Calu3 (cell line): ENCODE measurements at regions not wholly inside any gene's neighbourhood (a gene's known extent, or its start where the extent isn't known, plus 50 kb on each side); places are given as distances from the start of the nearest gene placed in this dataset.

ENCODE experiments used
- BruUV-seq: library from RNA; stranded (reverse); fragments of 400-500 nt; replicated peaks from 2 replicates; lab custom pipeline; 2021; lab: Mats Ljungman, UMichigan
- CTCF ChIA-PET: fragments of 300-600 bp; sonication (Branson Sonifier 250); formaldehyde crosslinking; loops from one replicate; lab custom pipeline; 2022; ENCODE audit warnings: antibody characterized with exemption; lab: Charles Lee
- DNase-seq: peaks from one replicate; pipeline ENCODE4 v3.0.0; 2022
- H3K27ac Mint-ChIP-seq: one replicate; pipeline ENCODE4 v1.8.0; 2022; ENCODE audit warnings: mixed read lengths; ENCODE audit not compliant: unreplicated experiment
- H3K27me3 Mint-ChIP-seq: one replicate; pipeline ENCODE4 v1.8.0; 2022; ENCODE audit warnings: mixed read lengths; ENCODE audit not compliant: unreplicated experiment
- H3K36me3 Mint-ChIP-seq: one replicate; pipeline ENCODE4 v1.8.0; 2022; ENCODE audit warnings: mild to moderate bottlenecking, moderate library complexity, mixed read lengths; ENCODE audit not compliant: insufficient read depth, unreplicated experiment
- H3K4me1 Mint-ChIP-seq: one replicate; pipeline ENCODE4 v1.8.0; 2022; ENCODE audit warnings: mild to moderate bottlenecking, low read depth, mixed read lengths; ENCODE audit not compliant: unreplicated experiment
- H3K4me3 Mint-ChIP-seq: one replicate; pipeline ENCODE4 v1.8.0; 2022; ENCODE audit warnings: mild to moderate bottlenecking, low read depth, moderate library complexity, mixed read lengths; ENCODE audit not compliant: unreplicated experiment
- H3K9me3 Mint-ChIP-seq: one replicate; pipeline ENCODE4 v1.8.0; 2022; ENCODE audit warnings: low read depth, mixed read lengths; ENCODE audit not compliant: unreplicated experiment
- CTCF ChIP-seq: fragments of 200-600 bp; IDR thresholded peaks from one replicate; pipeline ENCODE4 v1.8.0; 2022; ENCODE audit warnings: antibody characterized with exemption; ENCODE audit not compliant: unreplicated experiment
- intact Hi-C: fragments of 100-400 bp; cut with micrococcal nuclease; formaldehyde crosslinking; loops from one replicate; pipeline ENCODE4 v1.10.0; 2022; ENCODE audit not compliant: unreplicated experiment

GRCh38 chr3:157931517-157931916, 174.7 kb downstream of the SHOX2 start:
- H3K4me1 Mint-ChIP-seq = peaks cover 10% of the 10 kb centered on the region
- BruUV-seq = no TSS peak
- intact Hi-C loops = loop anchor here (10.0 kb wide), 1 partner anchor 383 kb away; no protein-coding TSS in a partner anchor
- H3K36me3 Mint-ChIP-seq = no peaks in the 10 kb centered on the region
- no peak overlapping the region for H3K4me3 Mint-ChIP-seq
- no peak for DNase-seq
- CTCF ChIA-PET = no interaction called here
- H3K27me3 Mint-ChIP-seq = no peaks in the 10 kb centered on the region
- no peak overlapping the region for H3K27ac Mint-ChIP-seq
- no peaks in the 10 kb centered on the region for H3K9me3 Mint-ChIP-seq
- TF ChIP-seq CTCF = no peak

GRCh38 chr3:157930000-157930780, 176.0 kb downstream of the SHOX2 start:
- Mint-ChIP-seq H3K4me1 (peaks cover 10% of the 10 kb centered on the region), H3K9me3 (no peaks in the 10 kb centered on the region), H3K4me3 (no peak overlapping the region), H3K27ac (no peak overlapping the region), H3K36me3 (no peaks in the 10 kb centered on the region), H3K27me3 (no peaks in the 10 kb centered on the region)
- no peak for TF ChIP-seq CTCF
- intact Hi-C loops = loop anchor here (10.0 kb wide), 1 partner anchor 385 kb away; no protein-coding TSS in a partner anchor
- CTCF ChIA-PET = interaction anchor here (0.7 to 1.5 kb wide), 4 partner anchors 11 to 359 kb away, joined by 3 to 11 read pairs (median 3); no protein-coding TSS in a partner anchor
- BruUV-seq = no TSS peak
- no peak for DNase-seq

GRCh38 chr3:157926822-157927221, 179.4 kb downstream of the SHOX2 start:
- no peaks in the 10 kb centered on the region for H3K36me3 Mint-ChIP-seq
- no peak for TF ChIP-seq CTCF
- no peaks in the 10 kb centered on the region for H3K27me3 Mint-ChIP-seq
- intact Hi-C loops = no loop called here
- CTCF ChIA-PET = no interaction called here
- H3K4me1 Mint-ChIP-seq = peaks cover 10% of the 10 kb centered on the region
- no peak overlapping the region for H3K27ac Mint-ChIP-seq
- DNase-seq = no peak
- no peaks in the 10 kb centered on the region for H3K9me3 Mint-ChIP-seq
- no peak overlapping the region for H3K4me3 Mint-ChIP-seq
- BruUV-seq = no TSS peak

GRCh38 chr3:157922614-157923013, 183.6 kb downstream of the SHOX2 start:
- Mint-ChIP-seq H3K36me3 (no peaks in the 10 kb centered on the region), H3K4me3 (no peak overlapping the region), H3K9me3 (no peaks in the 10 kb centered on the region), H3K27ac (no peak overlapping the region), H3K4me1 (no peaks in the 10 kb centered on the region), H3K27me3 (no peaks in the 10 kb centered on the region)
- intact Hi-C loops = no loop called here
- TF ChIP-seq CTCF = no peak
- DNase-seq = no peak
- BruUV-seq = no TSS peak
- CTCF ChIA-PET = interaction anchor here (1.0 kb wide), 1 partner anchor 16 kb away, joined by 3 read pairs; no protein-coding TSS in a partner anchor
